HepG2 (cell line): ENCODE measurements at regions not wholly inside any gene's neighbourhood (a gene's known extent, or its start where the extent isn't known, plus 50 kb on each side); places are given as distances from the start of the nearest gene placed in this dataset.

Experiments used
- ATAC-seq: fragments of 200-7000 bp; cut with Tn5 transposase; 3 replicates; pipeline ENCODE4 v1.9.1; 2020; ENCODE audit warnings: mild to moderate bottlenecking, moderate library complexity
- BruUV-seq: library from RNA; stranded (reverse); fragments of 400-500 nt; replicated peaks from 2 replicates; lab custom pipeline; 2021; lab: Mats Ljungman, UMichigan
- CTCF ChIA-PET: fragments of 300-600 bp; formaldehyde crosslinking; extraction: SDS; loops from one replicate; lab custom pipeline; 2021; ENCODE audit warnings: low total read pairs, inconsistent platforms, low intra/inter-chr PET ratio; lab: Yijun Ruan, JAX
- POLR2A ChIA-PET: fragments of 350-600 bp; sonication (Branson Sonifier 250); formaldehyde crosslinking; loops from one replicate; lab custom pipeline; 2020; ENCODE audit warnings: antibody characterized with exemption, inconsistent platforms; lab: Yijun Ruan, JAX
- DNase-seq: peaks from one replicate; pipeline ENCODE4 v3.0.0-alpha.2; 2015; ENCODE audit warnings: low spot score
- FAIRE-seq: peaks from 3 replicates; lab custom pipeline; 2011; peaks lifted over from hg19 to GRCh38; lab: Jason Lieb, UNC
- H2AFZ ChIP-seq: one replicate; pipeline ENCODE4 v1.6.1; 2011; ENCODE audit warnings: low read length, inconsistent platforms
- H3K27ac ChIP-seq: fragments of 300-600 bp; 3 replicates; pipeline ENCODE4 v1.8.0; 2011; ENCODE audit warnings: mixed run types, mild to moderate bottlenecking, mixed read lengths, low read length, inconsistent platforms; ENCODE audit not compliant: insufficient read depth; ENCODE audit errors: extremely low read length
- H3K27me3 ChIP-seq, 2 experiments: fragments of 200-600 bp in 1 of 2; 2 replicates in 1 of 2; 3 replicates in 1 of 2; pipeline versions ENCODE4 v1.6.0 to v1.8.0; 2011; ENCODE audit warnings: low read length in 2 of 2, mild to moderate bottlenecking in 2 of 2, moderate library complexity in 2 of 2, inconsistent platforms in 1 of 2; ENCODE audit not compliant: insufficient read depth in 2 of 2, control insufficient read depth in 1 of 2
- H3K36me3 ChIP-seq, 2 experiments: fragments of 200-600 bp in 1 of 2; replicated peaks in 1 of 2; 2 replicates in 1 of 2; 3 replicates in 1 of 2; pipeline versions ENCODE4 v1.5.1 to v1.8.0; 2011; ENCODE audit warnings: low read length in 2 of 2, inconsistent platforms in 1 of 2; ENCODE audit not compliant: insufficient read depth in 2 of 2, control insufficient read depth in 1 of 2
- H3K4me1 ChIP-seq: 2 replicates; pipeline ENCODE4 v1.5.1; 2012; ENCODE audit warnings: low read length, inconsistent platforms; ENCODE audit not compliant: insufficient read depth
- H3K4me2 ChIP-seq: 2 replicates; pipeline ENCODE4 v1.6.0; 2011; ENCODE audit warnings: low read depth, low read length, inconsistent platforms
- H3K4me3 ChIP-seq, 3 experiments: fragments of 200-600 bp in 1 of 3; sonication (generic), shearing (Covaris generic) in 1 of 3; replicated peaks in 1 of 3; 2 replicates each; pipeline ENCODE4 v1.5.1; 2011 to 2016; ENCODE audit warnings: low read length in 3 of 3, inconsistent platforms in 2 of 3, low read depth in 2 of 3, mild to moderate bottlenecking in 2 of 3, control low read depth in 1 of 3, mixed read lengths in 1 of 3; ENCODE audit not compliant: insufficient read depth in 1 of 3
- H3K79me2 ChIP-seq: one replicate; pipeline ENCODE4 v1.6.1; 2011; ENCODE audit warnings: low read length, inconsistent platforms; ENCODE audit not compliant: insufficient read depth
- H3K9ac ChIP-seq: 2 replicates; pipeline ENCODE4 v1.6.0; 2011; ENCODE audit warnings: mild to moderate bottlenecking, low read depth, low read length, inconsistent platforms; ENCODE audit not compliant: insufficient read depth
- H3K9me3 ChIP-seq: 2 replicates; pipeline ENCODE4 v1.5.1; 2012; ENCODE audit warnings: mild to moderate bottlenecking, low read length
- H4K20me1 ChIP-seq: 2 replicates; pipeline ENCODE4 v1.6.0; 2011; ENCODE audit warnings: inconsistent platforms, mild to moderate bottlenecking, low read length, moderate library complexity; ENCODE audit not compliant: insufficient read depth
- DNMT1 ChIP-seq: sonication (generic); formaldehyde crosslinking; IDR thresholded peaks from 2 replicates; pipeline ENCODE4 v1.5.1; 2020; ENCODE audit warnings: mild to moderate bottlenecking, missing genetic modification reagents
- GMEB2 ChIP-seq: IDR thresholded peaks from 2 replicates; pipeline ENCODE4 v1.6.1; 2016; ENCODE audit warnings: missing biosample characterization, missing genetic modification reagents, low read depth
- GTF2F1 ChIP-seq: fragments of 150-350 bp; IDR thresholded peaks from 2 replicates; pipeline ENCODE4 v1.6.1; 2014; ENCODE audit warnings: low read length
- HOXA9 ChIP-seq: sonication (generic); formaldehyde crosslinking; IDR thresholded peaks from 2 replicates; pipeline ENCODE4 v1.8.1; 2022; ENCODE audit warnings: missing genetic modification reagents, mild to moderate bottlenecking, moderate library complexity, borderline replicate concordance
- KDM2A ChIP-seq: sonication (generic); formaldehyde crosslinking; IDR thresholded peaks from 2 replicates; pipeline ENCODE4 v1.4.0; 2020; ENCODE audit warnings: low read depth, missing genetic modification reagents, borderline replicate concordance
- KDM3A ChIP-seq: IDR thresholded peaks from 2 replicates; pipeline ENCODE4 v1.6.1; 2018; ENCODE audit warnings: low read depth, missing compliant biosample characterization
- MYC ChIP-seq: sonication (generic); formaldehyde crosslinking; IDR thresholded peaks from 2 replicates; pipeline ENCODE4 v1.9.0; 2021; ENCODE audit warnings: missing genetic modification reagents, borderline replicate concordance
- NFYC ChIP-seq: IDR thresholded peaks from 2 replicates; pipeline ENCODE4 v1.6.1; 2016; ENCODE audit warnings: missing genetic modification reagents, missing compliant biosample characterization
- NPAS2 ChIP-seq: sonication (generic); formaldehyde crosslinking; IDR thresholded peaks from 2 replicates; pipeline ENCODE4 v1.8.0; 2022; ENCODE audit warnings: mild to moderate bottlenecking, missing genetic modification reagents, borderline replicate concordance
- PRMT3 ChIP-seq: sonication (generic); formaldehyde crosslinking; IDR thresholded peaks from 2 replicates; pipeline ENCODE4 v1.8.1; 2022; ENCODE audit warnings: low read depth, mild to moderate bottlenecking, moderate library complexity, missing genetic modification reagents, borderline replicate concordance
- RFX1 ChIP-seq: fragments of 450-650 bp; IDR thresholded peaks from 2 replicates; pipeline ENCODE4 v1.6.1; 2017
- SKIL ChIP-seq: sonication (generic); formaldehyde crosslinking; IDR thresholded peaks from 2 replicates; pipeline ENCODE4 v1.8.0; 2022; ENCODE audit warnings: missing genetic modification reagents, mild to moderate bottlenecking, moderate library complexity, borderline replicate concordance
- ZBTB7B ChIP-seq: sonication (generic); formaldehyde crosslinking; IDR thresholded peaks from 2 replicates; pipeline ENCODE4 v1.4.0; 2020; ENCODE audit warnings: missing genetic modification reagents
- ZNF256 ChIP-seq: sonication (generic); formaldehyde crosslinking; conservative IDR thresholded peaks from 2 replicates; pipeline ENCODE4 v1.4.0; 2020; ENCODE audit warnings: missing genetic modification reagents
- ZNF329 ChIP-seq: sonication (generic); formaldehyde crosslinking; IDR thresholded peaks from 2 replicates; pipeline ENCODE4 v1.9.0; 2021; ENCODE audit warnings: low read depth, mild to moderate bottlenecking, missing genetic modification reagents
- ZNF33A ChIP-seq: sonication (generic); formaldehyde crosslinking; IDR thresholded peaks from 2 replicates; pipeline ENCODE4 v1.5.1; 2020; ENCODE audit warnings: missing genetic modification reagents, mild to moderate bottlenecking, moderate library complexity, borderline replicate concordance
- ZNF746 ChIP-seq: sonication (generic); formaldehyde crosslinking; IDR thresholded peaks from 2 replicates; pipeline ENCODE4 v1.8.0; 2022; ENCODE audit warnings: mild to moderate bottlenecking, missing genetic modification reagents
- ZNF777 ChIP-seq: sonication (generic); formaldehyde crosslinking; IDR thresholded peaks from 2 replicates; pipeline ENCODE4 v1.4.0; 2020; ENCODE audit warnings: missing genetic modification reagents
- ZNF878 ChIP-seq: sonication (generic); formaldehyde crosslinking; IDR thresholded peaks from 2 replicates; pipeline ENCODE4 v1.8.1; 2023; ENCODE audit warnings: mild to moderate bottlenecking, missing genetic modification reagents, moderate library complexity
- WGBS: methylation state at CpG from one replicate; pipeline ENCODE4 v1.1.6; 2017; ENCODE audit warnings: low lambda C conversion rate; 5-methylcytosine and 5-hydroxymethylcytosine counted together
- in situ Hi-C: cut with HindIII; loops from 2 replicates; pipeline ENCODE4 v1.10.0; 2017; ENCODE audit warnings: low pct_unique_long_range_greater_than_20kb; ENCODE audit not compliant: extremely low pct_ligation_motif_present
- intact Hi-C: fragments of 100-400 bp; cut with micrococcal nuclease; formaldehyde crosslinking; loops from one replicate; pipeline ENCODE4 v1.10.0; 2022; ENCODE audit not compliant: unreplicated experiment

DNA sequence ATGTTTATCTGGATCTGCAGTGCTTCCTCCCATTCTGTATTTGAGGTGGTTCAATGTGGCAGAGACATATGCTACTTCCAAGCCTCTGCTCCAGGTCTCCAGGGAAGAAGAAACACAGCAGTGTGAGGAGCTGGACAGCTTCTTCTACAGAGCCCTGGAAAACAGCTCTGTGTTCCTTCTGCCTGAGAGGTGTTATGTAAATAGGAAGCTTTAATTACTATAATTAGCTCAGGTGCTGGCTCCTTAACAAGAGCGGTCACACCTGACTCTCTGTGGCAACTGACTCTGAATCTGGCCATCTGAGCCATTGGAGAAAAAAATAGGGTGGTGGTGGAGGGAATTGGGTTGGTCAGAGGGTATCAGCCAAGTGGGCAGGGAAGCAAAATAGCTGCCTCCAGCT, 332.4 kb upstream of the BRINP1 start (continued):
- TF ChIP-seq DNMT1 (CRISPR knock-in tag) (no peak), ZNF777 (no peak), HOXA9 (CRISPR knock-in tag) (no peak), ZNF256 (CRISPR knock-in tag) (no peak), ZBTB7B (CRISPR knock-in tag) (no peak), ZNF878 (CRISPR knock-in tag) (no peak), MYC (CRISPR knock-in tag) (no peak), GMEB2 (CRISPR knock-in tag) (no peak), ZNF329 (CRISPR knock-in tag) (no peak), SKIL (CRISPR knock-in tag) (no peak), NPAS2 (CRISPR knock-in tag) (no peak), RFX1 (no peak)
- TF ChIP-seq, all 625 proteins: peak for 0

DNA sequence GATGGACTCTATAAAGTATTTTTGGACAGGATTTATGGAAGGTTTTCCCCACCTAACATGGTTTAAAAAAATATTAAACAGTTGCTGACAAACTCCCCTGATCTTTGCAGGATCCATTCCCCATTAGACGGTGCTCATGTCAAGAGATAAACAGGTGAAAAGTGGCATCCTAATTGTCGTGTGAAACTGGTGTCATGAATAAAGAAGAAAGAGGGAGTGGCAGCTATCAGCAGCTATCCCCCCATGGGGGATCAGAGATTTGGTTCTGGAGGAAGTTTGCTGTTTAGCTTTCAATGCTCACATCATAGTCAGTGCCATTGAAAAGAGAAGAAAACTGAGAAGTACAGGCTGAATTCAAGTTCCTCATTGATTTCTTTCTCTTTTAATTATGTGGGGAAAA, 329.3 kb upstream of the BRINP1 start:
- POLR2A ChIA-PET = no interaction called here
- Histone ChIP-seq H3K9me3 (no peaks in the 10 kb centered on the region), H3K27me3 (no peaks in the 10 kb centered on the region), H2AFZ (no peak overlapping the region), H3K9ac (no peak overlapping the region), H3K36me3 (no peaks in the 10 kb centered on the region), H3K4me1 (no peaks in the 10 kb centered on the region), H4K20me1 (no peaks in the 10 kb centered on the region), H3K4me2 (no peak overlapping the region), H3K4me3 (no peak overlapping the region), H3K27ac (no peak overlapping the region), H3K79me2 (no peaks in the 10 kb centered on the region)
- in situ Hi-C loops (no loop called here), intact Hi-C loops (no loop called here)
- WGBS = 2% methylated on average over 2 of the region's 2 CpGs
- CTCF ChIA-PET = no interaction called here
- ATAC-seq (no peak), FAIRE-seq (no peak), DNase-seq (no peak)
- TF ChIP-seq GTF2F1 (no peak), NFYC (no peak), ZNF746 (CRISPR knock-in tag) (no peak), PRMT3 (CRISPR knock-in tag) (no peak), KDM2A (CRISPR knock-in tag) (no peak), ZNF33A (no peak), KDM3A (CRISPR knock-in tag) (no peak)
- no TSS peak for BruUV-seq
